Neural progenitor cell (in vitro differentiated cells): ENCODE measurements at regions not wholly inside any gene's neighbourhood (a gene's known extent, or its start where the extent isn't known, plus 50 kb on each side); places are given as distances from the start of the nearest gene placed in this dataset.
"Not testable (repeated sequence)": the region's sequence is repeated elsewhere in the genome, so short reads cannot be mapped to it uniquely, and the experiment has no call there.

Experiments
- DNase-seq: peaks from one replicate; pipeline ENCODE4 v3.0.0-alpha.2; 2016; ENCODE audit warnings: low spot score
- H2AFZ ChIP-seq: fragments of 200-600 bp; sonication (generic); replicated peaks from 2 replicates; pipeline ENCODE4 v1.6.1; 2016; ENCODE audit warnings: antibody characterized with exemption
- H3F3A ChIP-seq: fragments of 200-600 bp; sonication (generic); 2 replicates; pipeline ENCODE4 v1.6.1; 2016; ENCODE audit warnings: antibody characterized with exemption, low read depth
- H3K27ac ChIP-seq: fragments of 200-600 bp; sonication (generic); 2 replicates; pipeline ENCODE4 v1.5.1; 2016; ENCODE audit warnings: mild to moderate bottlenecking
- H3K27me3 ChIP-seq: fragments of 200-600 bp; sonication (generic); 2 replicates; pipeline ENCODE4 v1.6.1; 2016; ENCODE audit warnings: mild to moderate bottlenecking, moderate library complexity
- H3K36me3 ChIP-seq: fragments of 200-600 bp; sonication (generic); 2 replicates; pipeline ENCODE4 v1.5.1; 2016
- H3K4me1 ChIP-seq: fragments of 200-600 bp; sonication (generic); 2 replicates; pipeline ENCODE4 v1.6.1; 2016; ENCODE audit warnings: mixed run types
- H3K4me2 ChIP-seq: fragments of 200-600 bp; sonication (generic); 2 replicates; pipeline ENCODE4 v1.6.1; 2016
- H3K4me3 ChIP-seq: fragments of 200-600 bp; sonication (generic); 2 replicates; pipeline ENCODE4 v1.5.1; 2016
- H3K79me2 ChIP-seq: fragments of 200-600 bp; sonication (generic); 2 replicates; pipeline ENCODE4 v1.6.1; 2016; ENCODE audit warnings: low read depth
- H3K9ac ChIP-seq: fragments of 200-600 bp; sonication (generic); 2 replicates; pipeline ENCODE4 v1.6.1; 2016
- H3K9me3 ChIP-seq: fragments of 200-600 bp; sonication (generic); 2 replicates; pipeline ENCODE4 v1.5.1; 2016; ENCODE audit warnings: low read depth
- H4K20me1 ChIP-seq: fragments of 200-600 bp; sonication (generic); 2 replicates; pipeline ENCODE4 v1.6.1; 2016; ENCODE audit warnings: low read depth
- H3K27ac Mint-ChIP-seq: 3 replicates; pipeline ENCODE4 v1.8.0; 2021; ENCODE audit warnings: mixed read lengths
- H3K27me3 Mint-ChIP-seq: 2 replicates; pipeline ENCODE4 v1.8.0; 2022; ENCODE audit warnings: low read depth, mild to moderate bottlenecking, inconsistent platforms, moderate library complexity, mixed read lengths; ENCODE audit not compliant: insufficient read depth
- H3K36me3 Mint-ChIP-seq: 3 replicates; pipeline ENCODE4 v1.8.0; 2021; ENCODE audit warnings: mixed read lengths
- H3K4me1 Mint-ChIP-seq: 3 replicates; pipeline ENCODE4 v1.8.0; 2021; ENCODE audit warnings: mixed read lengths
- H3K4me3 Mint-ChIP-seq: 3 replicates; pipeline ENCODE4 v1.8.0; 2021; ENCODE audit warnings: mild to moderate bottlenecking, moderate library complexity, mixed read lengths
- H3K9me3 Mint-ChIP-seq: 3 replicates; pipeline ENCODE4 v1.8.0; 2020; ENCODE audit warnings: mixed read lengths
- EZH2 ChIP-seq: fragments of 200-600 bp; sonication (generic); IDR thresholded peaks from 2 replicates; pipeline ENCODE4 v1.6.1; 2017; ENCODE audit warnings: antibody characterized with exemption, mild to moderate bottlenecking, moderate library complexity
- EZH2phosphoT487 ChIP-seq: fragments of 200-600 bp; sonication (generic); IDR thresholded peaks from 2 replicates; pipeline ENCODE4 v1.6.1; 2017; ENCODE audit warnings: antibody characterized with exemption
- TF ChIP-seq, protein P1 (sequence below): fragments of 200-600 bp; sonication (generic); IDR thresholded peaks from 2 replicates; pipeline ENCODE4 v1.5.1; 2017; ENCODE audit warnings: antibody characterized with exemption, mild to moderate bottlenecking

DNA sequence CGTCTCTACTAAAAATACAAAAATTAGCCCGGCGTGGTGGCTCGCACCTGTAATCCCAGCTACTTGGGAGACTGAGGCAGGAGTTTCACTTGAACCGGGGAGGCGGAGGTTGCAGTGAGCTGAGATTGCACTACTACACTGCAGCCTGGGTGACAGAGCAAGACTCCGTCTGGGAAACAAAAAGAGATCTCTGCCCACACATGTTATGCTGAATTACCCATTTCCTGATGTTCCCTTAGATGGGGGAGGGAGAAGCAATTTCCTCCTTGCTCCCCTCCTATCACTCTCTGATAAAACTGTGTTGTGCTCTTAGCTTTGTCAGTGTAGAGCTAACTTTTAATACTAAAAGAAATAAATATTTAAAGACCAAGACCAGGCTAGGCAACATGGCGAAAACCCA lies 102.5 kb downstream of the LARP7 start:
- no peak for TF ChIP-seq EZH2
- H3K79me2 ChIP-seq, result peaks cover 65% of the 10 kb centered on the region
- no peak overlapping the region for H3K27ac Mint-ChIP-seq

DNA sequence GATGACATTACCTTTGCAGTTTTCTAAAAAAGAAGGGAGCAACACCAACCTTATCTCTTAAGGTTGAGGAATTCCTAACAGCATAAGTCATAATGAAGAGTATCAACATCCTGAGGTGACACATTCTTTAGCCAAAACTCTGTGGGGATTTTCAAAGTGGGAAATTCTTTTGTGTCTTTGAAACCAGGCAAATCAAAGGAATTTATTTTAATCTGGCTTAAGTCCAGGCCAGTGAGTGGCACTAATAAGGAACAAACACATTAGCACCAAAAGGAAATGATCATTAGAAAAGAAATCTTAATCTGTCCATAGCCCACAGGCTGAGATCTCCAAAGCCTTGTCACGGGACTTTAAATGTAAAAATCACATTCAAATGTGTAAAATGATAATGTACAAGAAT lies 110.1 kb downstream of the LARP7 start:
- Mint-ChIP-seq H3K4me3 (no peak overlapping the region), H3K4me1 (peaks cover 33% of the 10 kb centered on the region), H3K36me3 (no peaks in the 10 kb centered on the region), H3K27ac (no peak overlapping the region), H3K27me3 (peaks cover 3% of the 10 kb centered on the region), H3K9me3 (peaks cover 3% of the 10 kb centered on the region)
- Histone ChIP-seq H2AFZ (no peak overlapping the region), H3K79me2 (peaks cover 85% of the 10 kb centered on the region), H3K9ac (no peak overlapping the region), H3K4me1 (peaks cover 55% of the 10 kb centered on the region), H3K9me3 (no peaks in the 10 kb centered on the region), H4K20me1 (no peaks in the 10 kb centered on the region), H3K27me3 (no peaks in the 10 kb centered on the region), H3K4me2 (peak overlapping the region; percentile 75), H3F3A (peaks cover 60% of the 10 kb centered on the region), H3K4me3 (peak overlapping the region; percentile 32), H3K36me3 (no peaks in the 10 kb centered on the region), H3K27ac (peak overlapping the region; percentile 93)
- DNase-seq, result peak; percentile 82
- TF ChIP-seq EZH2 (no peak), EZH2phosphoT487 (peak; percentile 53)

More for the DNA sequence above, 102.5 kb downstream of the LARP7 start:
- H3K9me3 ChIP-seq, result no peaks in the 10 kb centered on the region
- no peak overlapping the region for H3K4me2 ChIP-seq
- Mint-ChIP-seq H3K9me3 (no peaks in the 10 kb centered on the region), H3K36me3 (no peaks in the 10 kb centered on the region), H3K4me3 (no peak overlapping the region), H3K4me1 (no peaks in the 10 kb centered on the region), H3K27me3 (no peaks in the 10 kb centered on the region)
- H4K20me1 ChIP-seq, result no peaks in the 10 kb centered on the region
- H3K27me3 ChIP-seq, result no peaks in the 10 kb centered on the region
- H3K4me1 ChIP-seq, result peaks cover 8% of the 10 kb centered on the region
- H3K36me3 ChIP-seq, result no peaks in the 10 kb centered on the region
- H3K4me3 ChIP-seq, result no peak overlapping the region
- peaks cover 23% of the 10 kb centered on the region for H3F3A ChIP-seq
- no peak overlapping the region for H3K9ac ChIP-seq
- H3K27ac ChIP-seq, result no peak overlapping the region
- DNase-seq, result no peak
- H2AFZ ChIP-seq, result no peak overlapping the region

DNA sequence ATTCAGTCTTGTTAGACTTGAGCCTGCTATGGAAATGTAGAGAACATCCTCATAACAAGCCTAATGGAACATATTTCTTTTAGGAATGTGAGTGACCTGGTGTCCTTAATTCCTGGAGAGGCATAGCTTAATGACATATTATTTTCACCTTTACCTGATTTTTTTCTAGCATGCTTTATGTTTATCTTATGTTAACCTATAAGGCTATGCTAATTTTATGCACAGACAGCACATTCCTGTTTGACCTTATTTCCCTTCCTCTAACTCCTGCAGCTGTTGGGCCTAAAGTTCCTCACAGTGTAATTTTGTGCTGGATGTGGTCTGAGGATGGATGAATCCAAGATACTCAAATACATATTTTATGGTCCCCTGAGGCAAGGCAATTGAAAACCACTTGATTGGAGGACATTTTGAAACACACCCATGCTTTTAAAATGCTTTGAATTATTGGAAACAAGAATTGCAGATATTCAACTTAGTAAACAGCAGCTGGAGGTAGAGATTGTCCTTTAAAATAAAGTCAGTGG lies 111.5 kb downstream of the LARP7 start:
- Histone ChIP-seq H3K79me2 (peaks cover 86% of the 10 kb centered on the region), H3F3A (peaks cover 67% of the 10 kb centered on the region), H3K9ac (no peak overlapping the region), H3K9me3 (no peaks in the 10 kb centered on the region), H3K4me2 (peak overlapping the region; percentile 75), H3K27me3 (no peaks in the 10 kb centered on the region), H3K36me3 (no peaks in the 10 kb centered on the region), H2AFZ (no peak overlapping the region), H4K20me1 (no peaks in the 10 kb centered on the region), H3K4me1 (peaks cover 61% of the 10 kb centered on the region), H3K4me3 (no peak overlapping the region), H3K27ac (peak overlapping the region; percentile 93)
- Mint-ChIP-seq H3K36me3 (no peaks in the 10 kb centered on the region), H3K4me3 (no peak overlapping the region), H3K4me1 (peaks cover 33% of the 10 kb centered on the region), H3K27me3 (peaks cover 6% of the 10 kb centered on the region), H3K9me3 (peaks cover 3% of the 10 kb centered on the region), H3K27ac (no peak overlapping the region)
- no peak for DNase-seq
- TF ChIP-seq EZH2, result no peak
- no peak for TF ChIP-seq EZH2phosphoT487
- TF ChIP-seq, protein P1, sequence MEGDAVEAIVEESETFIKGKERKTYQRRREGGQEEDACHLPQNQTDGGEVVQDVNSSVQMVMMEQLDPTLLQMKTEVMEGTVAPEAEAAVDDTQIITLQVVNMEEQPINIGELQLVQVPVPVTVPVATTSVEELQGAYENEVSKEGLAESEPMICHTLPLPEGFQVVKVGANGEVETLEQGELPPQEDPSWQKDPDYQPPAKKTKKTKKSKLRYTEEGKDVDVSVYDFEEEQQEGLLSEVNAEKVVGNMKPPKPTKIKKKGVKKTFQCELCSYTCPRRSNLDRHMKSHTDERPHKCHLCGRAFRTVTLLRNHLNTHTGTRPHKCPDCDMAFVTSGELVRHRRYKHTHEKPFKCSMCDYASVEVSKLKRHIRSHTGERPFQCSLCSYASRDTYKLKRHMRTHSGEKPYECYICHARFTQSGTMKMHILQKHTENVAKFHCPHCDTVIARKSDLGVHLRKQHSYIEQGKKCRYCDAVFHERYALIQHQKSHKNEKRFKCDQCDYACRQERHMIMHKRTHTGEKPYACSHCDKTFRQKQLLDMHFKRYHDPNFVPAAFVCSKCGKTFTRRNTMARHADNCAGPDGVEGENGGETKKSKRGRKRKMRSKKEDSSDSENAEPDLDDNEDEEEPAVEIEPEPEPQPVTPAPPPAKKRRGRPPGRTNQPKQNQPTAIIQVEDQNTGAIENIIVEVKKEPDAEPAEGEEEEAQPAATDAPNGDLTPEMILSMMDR, result no peak

DNA sequence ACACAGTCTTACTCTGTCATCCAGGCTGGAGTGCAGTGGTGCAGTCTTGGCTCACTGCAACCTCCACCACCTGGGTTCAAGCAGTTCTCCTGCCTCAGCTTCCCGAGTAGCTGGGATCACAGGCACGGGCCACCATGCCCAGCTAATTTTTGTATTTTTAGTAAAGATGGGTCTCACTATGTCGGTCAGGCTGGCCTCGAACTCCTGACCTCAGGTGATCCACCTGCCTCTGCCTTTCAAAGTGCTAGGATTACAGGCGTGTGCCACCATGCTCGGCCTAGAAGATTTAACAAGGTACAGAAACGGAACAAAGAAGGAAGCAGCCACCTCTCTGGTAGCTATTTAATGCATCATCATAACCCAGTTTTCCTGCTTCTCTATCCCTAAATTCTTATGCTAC lies 113.8 kb downstream of the LARP7 start:
- not testable (repeated sequence) for H3K9ac ChIP-seq, H2AFZ ChIP-seq, H3K9me3 ChIP-seq, H3K27ac Mint-ChIP-seq, H4K20me1 ChIP-seq, H3K4me3 Mint-ChIP-seq, H3K27me3 Mint-ChIP-seq, H3K27me3 ChIP-seq, H3K9me3 Mint-ChIP-seq, H3K4me3 ChIP-seq, H3K36me3 Mint-ChIP-seq, H3K36me3 ChIP-seq, DNase-seq
- Histone ChIP-seq H3K4me2 (peak overlapping the region; percentile 48), H3F3A (peaks cover 58% of the 10 kb centered on the region), H3K79me2 (peaks cover 81% of the 10 kb centered on the region), H3K4me1 (peaks cover 70% of the 10 kb centered on the region), H3K27ac (peak overlapping the region; percentile 92)
- peaks cover 33% of the 10 kb centered on the region for H3K4me1 Mint-ChIP-seq

DNA sequence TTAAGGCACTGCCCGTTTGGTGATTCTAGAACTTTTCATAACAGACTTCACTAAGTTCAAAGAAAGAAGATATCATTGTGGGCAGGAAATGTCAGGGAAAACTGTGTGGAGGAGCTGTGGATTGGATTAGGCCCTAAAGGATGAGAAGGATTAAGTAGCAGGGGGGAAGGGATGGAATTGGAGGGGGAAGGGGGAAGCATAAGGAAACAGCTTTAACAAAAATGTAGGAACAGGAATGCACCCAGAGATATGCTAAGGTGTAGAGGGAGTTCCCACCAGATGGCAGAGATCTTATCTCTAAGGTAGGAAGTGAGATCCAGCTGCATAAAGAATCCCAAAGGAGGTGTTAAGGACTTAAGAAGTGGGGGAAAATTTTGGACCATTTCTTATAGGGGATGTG lies 114.5 kb downstream of the LARP7 start:
- Histone ChIP-seq H3K9ac (no peak overlapping the region), H4K20me1 (no peaks in the 10 kb centered on the region), H3K27me3 (no peaks in the 10 kb centered on the region), H3K27ac (peak overlapping the region; percentile 92), H3K9me3 (no peaks in the 10 kb centered on the region), H3K36me3 (no peaks in the 10 kb centered on the region), H2AFZ (no peak overlapping the region), H3F3A (peaks cover 51% of the 10 kb centered on the region), H3K4me1 (peaks cover 63% of the 10 kb centered on the region), H3K4me2 (peak overlapping the region; percentile 48), H3K4me3 (no peak overlapping the region), H3K79me2 (peaks cover 79% of the 10 kb centered on the region)
- H3K9me3 Mint-ChIP-seq, result no peaks in the 10 kb centered on the region
- H3K36me3 Mint-ChIP-seq, result no peaks in the 10 kb centered on the region
- H3K27ac Mint-ChIP-seq, result no peak overlapping the region
- no peak overlapping the region for H3K4me3 Mint-ChIP-seq
- no peak for TF ChIP-seq EZH2phosphoT487
- no peak for TF ChIP-seq EZH2
- TF ChIP-seq, protein P1, result no peak
- DNase-seq, result peak; percentile 57
- H3K27me3 Mint-ChIP-seq, result peaks cover 6% of the 10 kb centered on the region
- H3K4me1 Mint-ChIP-seq, result peaks cover 31% of the 10 kb centered on the region
